ENCODE measurements at regions not wholly inside any gene's neighbourhood (a gene's known extent, or its start where the extent isn't known, plus 50 kb on each side); places are given as distances from the start of the nearest gene placed in this dataset.

GRCh38 chr3:124615896-124616543 is 114.2 kb upstream of the UMPS start:
- no TSS peak for BruUV-seq (replicated peaks)
- ChIA-PET CTCF (interaction anchor here (0.5 to 0.7 kb wide), 2 partner anchors 31 to 182 kb away, joined by 3 read pairs; no protein-coding TSS in a partner anchor), POLR2A (no interaction called here)
- intact Hi-C loops (cut with micrococcal nuclease): no loop called here
- no peak overlapping the region for H3K27ac Mint-ChIP-seq (ENCODE audit: low read depth, unreplicated experiment)
- no peaks in the 10 kb centered on the region for H3K9me3 Mint-ChIP-seq (ENCODE audit: unreplicated experiment)
- DNase-seq (ENCODE audit: unreplicated experiment): no peak
- no peaks in the 10 kb centered on the region for H3K27me3 Mint-ChIP-seq (ENCODE audit: insufficient read depth, unreplicated experiment)
- peaks cover 7% of the 10 kb centered on the region for H3K4me1 Mint-ChIP-seq (ENCODE audit: insufficient read depth, unreplicated experiment)
- no peak overlapping the region for H3K4me3 Mint-ChIP-seq (ENCODE audit: unreplicated experiment)
- TF ChIP-seq CTCF (IDR thresholded peaks at IDR 0.05; ENCODE audit: unreplicated experiment): no peak
- H3K36me3 Mint-ChIP-seq (ENCODE audit: insufficient read depth, unreplicated experiment): no peaks in the 10 kb centered on the region

GRCh38 chr3:124617177-124617576 is 113.1 kb upstream of the UMPS start:
- intact Hi-C loops (cut with micrococcal nuclease): no loop called here
- H3K9me3 Mint-ChIP-seq (ENCODE audit: unreplicated experiment): no peaks in the 10 kb centered on the region
- H3K27ac Mint-ChIP-seq (ENCODE audit: low read depth, unreplicated experiment): no peak overlapping the region
- POLR2A ChIA-PET: no interaction called here
- no peak for DNase-seq (ENCODE audit: unreplicated experiment)
- BruUV-seq (replicated peaks): no TSS peak
- H3K4me3 Mint-ChIP-seq (ENCODE audit: unreplicated experiment): no peak overlapping the region
- TF ChIP-seq CTCF (IDR thresholded peaks at IDR 0.05; ENCODE audit: unreplicated experiment): no peak
- CTCF ChIA-PET: interaction anchor here (1.4 kb wide), 1 partner anchor 12 kb away, joined by 3 read pairs; no protein-coding TSS in a partner anchor
- H3K4me1 Mint-ChIP-seq (ENCODE audit: insufficient read depth, unreplicated experiment): peaks cover 7% of the 10 kb centered on the region
- no peaks in the 10 kb centered on the region for H3K27me3 Mint-ChIP-seq (ENCODE audit: insufficient read depth, unreplicated experiment)
- H3K36me3 Mint-ChIP-seq (ENCODE audit: insufficient read depth, unreplicated experiment): no peaks in the 10 kb centered on the region

- Mint-ChIP-seq H3K27me3 (ENCODE audit: insufficient read depth, unreplicated experiment) (no peaks in the 10 kb centered on the region), H3K27ac (ENCODE audit: low read depth, unreplicated experiment) (no peak overlapping the region), H3K9me3 (ENCODE audit: unreplicated experiment) (no peaks in the 10 kb centered on the region), H3K36me3 (ENCODE audit: insufficient read depth, unreplicated experiment) (no peaks in the 10 kb centered on the region), H3K4me3 (ENCODE audit: unreplicated experiment) (no peak overlapping the region), H3K4me1 (ENCODE audit: insufficient read depth, unreplicated experiment) (peaks cover 7% of the 10 kb centered on the region)
- TF ChIP-seq CTCF (IDR thresholded peaks at IDR 0.05; ENCODE audit: unreplicated experiment): no peak
- DNase-seq (ENCODE audit: unreplicated experiment): no peak
- no TSS peak for BruUV-seq (replicated peaks)
- ChIA-PET POLR2A (no interaction called here), CTCF (interaction anchor here (0.6 to 1.3 kb wide), 3 partner anchors 23 to 36 kb away, joined by 3 to 5 read pairs (median 3); no protein-coding TSS in a partner anchor)
- intact Hi-C loops (cut with micrococcal nuclease): no loop called here
Measured at GRCh38 chr3:124619887-124620599, 110.2 kb upstream of the UMPS start.

- intact Hi-C loops (cut with micrococcal nuclease): no loop called here
Measured at GRCh38 chr3:124620600-124621063, 109.6 kb upstream of the UMPS start.

More at GRCh38 chr3:124620600-124621063, 109.6 kb upstream of the UMPS start:
- Mint-ChIP-seq H3K4me1 (ENCODE audit: insufficient read depth, unreplicated experiment) (peaks cover 7% of the 10 kb centered on the region), H3K4me3 (ENCODE audit: unreplicated experiment) (no peak overlapping the region), H3K27me3 (ENCODE audit: insufficient read depth, unreplicated experiment) (no peaks in the 10 kb centered on the region), H3K9me3 (ENCODE audit: unreplicated experiment) (no peaks in the 10 kb centered on the region), H3K36me3 (ENCODE audit: insufficient read depth, unreplicated experiment) (no peaks in the 10 kb centered on the region), H3K27ac (ENCODE audit: low read depth, unreplicated experiment) (no peak overlapping the region)
- DNase-seq (ENCODE audit: unreplicated experiment): peak; percentile 52
- no TSS peak for BruUV-seq (replicated peaks)
- no peak for TF ChIP-seq CTCF (IDR thresholded peaks at IDR 0.05; ENCODE audit: unreplicated experiment)
- POLR2A ChIA-PET: no interaction called here
- CTCF ChIA-PET: interaction anchor here (1.3 kb wide), 1 partner anchor 23 kb away, joined by 3 read pairs; no protein-coding TSS in a partner anchor

Measured in MCF 10A (cell line).